CD4-positive, alpha-beta T cell treated with Interleukin-2 at 100 ng/mL for 4 hours (primary cell): ENCODE measurements at regions not wholly inside any gene's neighbourhood (a gene's known extent, or its start where the extent isn't known, plus 50 kb on each side); places are given as distances from the start of the nearest gene placed in this dataset.

Source experiments
- DNase-seq: peaks from one replicate; pipeline ENCODE4 v3.0.0-alpha.2; 2020; ENCODE audit warnings: low spot score

DNA sequence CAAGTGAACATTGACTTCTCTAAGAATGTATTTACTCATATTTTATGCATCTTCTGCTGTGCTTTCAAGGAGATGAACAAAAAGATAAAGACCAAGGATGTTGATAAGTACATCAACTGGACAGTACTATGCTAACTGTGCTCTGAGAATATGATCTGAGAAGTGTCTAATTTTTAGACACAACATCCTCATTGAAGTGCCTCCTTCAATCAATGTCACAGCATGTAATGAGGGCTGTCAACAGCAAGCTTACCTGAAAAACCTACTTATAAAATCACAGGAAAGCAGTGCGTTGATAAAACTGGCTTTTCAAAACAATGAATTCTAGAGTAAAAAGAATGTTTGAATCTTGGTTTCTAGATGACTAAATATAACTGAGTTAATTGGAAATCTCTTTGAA is 452.9 kb upstream of the DSEL start:
- DNase-seq = no peak

DNA sequence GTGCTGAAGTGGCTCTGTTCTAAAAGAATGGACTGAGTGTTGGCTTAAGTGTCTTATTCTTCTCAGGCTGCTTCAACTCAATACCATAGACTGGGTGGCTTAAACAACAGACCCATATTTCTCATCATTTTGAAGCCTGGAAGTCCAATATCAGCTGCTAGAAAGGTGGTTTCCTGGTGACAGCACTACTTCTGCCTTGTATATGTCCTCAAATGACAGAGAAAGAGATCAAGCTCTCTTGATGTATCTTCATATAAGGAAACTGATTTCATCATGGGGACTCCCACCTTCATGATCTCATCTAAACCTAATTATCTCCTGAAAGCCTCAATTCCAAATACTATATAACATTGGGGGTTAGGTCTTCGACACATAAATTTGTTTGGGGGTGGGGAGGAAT is 449.7 kb upstream of the DSEL start:
- no peak for DNase-seq

- no peak for DNase-seq
Measured at GRCh38 chr18:67964462-67964861, 447.9 kb upstream of the DSEL start.

DNA sequence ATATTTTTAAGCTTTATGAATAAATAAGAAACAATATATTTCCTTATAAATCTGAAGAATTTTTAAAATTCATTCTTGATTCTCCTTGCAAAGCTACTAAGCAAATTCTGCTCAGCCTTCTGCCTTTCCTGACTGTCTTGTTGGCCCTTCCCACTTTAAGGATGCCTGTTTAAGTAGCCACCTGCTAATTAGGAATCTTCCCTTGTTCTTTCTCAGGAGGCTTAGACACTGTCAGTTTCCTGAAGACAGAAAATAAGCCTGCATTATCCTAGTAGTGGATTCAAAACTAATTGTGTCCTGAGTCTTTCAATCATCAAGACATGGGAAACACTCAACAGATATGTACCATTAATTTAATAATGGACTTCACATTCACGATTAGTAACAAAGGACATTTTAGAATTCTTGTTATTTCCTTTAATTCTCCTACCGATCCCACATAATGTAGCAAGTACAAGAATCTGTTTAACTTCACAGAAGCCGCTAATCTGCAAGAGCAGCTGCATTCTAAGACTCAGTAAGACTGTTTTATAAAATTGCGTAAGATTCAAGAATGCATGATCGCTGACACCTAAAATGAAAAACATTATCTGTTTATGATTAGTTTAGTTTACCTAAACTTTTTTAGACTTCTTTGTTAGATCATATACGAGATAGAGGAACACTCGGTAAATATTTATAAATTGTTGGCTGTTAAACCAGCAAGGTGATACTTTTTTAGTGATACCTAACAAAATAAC is 445.4 kb upstream of the DSEL start:
- no peak for DNase-seq

GRCh38 chr18:67957684-67958083 is 441.2 kb upstream of the DSEL start:
- DNase-seq = no peak

DNA sequence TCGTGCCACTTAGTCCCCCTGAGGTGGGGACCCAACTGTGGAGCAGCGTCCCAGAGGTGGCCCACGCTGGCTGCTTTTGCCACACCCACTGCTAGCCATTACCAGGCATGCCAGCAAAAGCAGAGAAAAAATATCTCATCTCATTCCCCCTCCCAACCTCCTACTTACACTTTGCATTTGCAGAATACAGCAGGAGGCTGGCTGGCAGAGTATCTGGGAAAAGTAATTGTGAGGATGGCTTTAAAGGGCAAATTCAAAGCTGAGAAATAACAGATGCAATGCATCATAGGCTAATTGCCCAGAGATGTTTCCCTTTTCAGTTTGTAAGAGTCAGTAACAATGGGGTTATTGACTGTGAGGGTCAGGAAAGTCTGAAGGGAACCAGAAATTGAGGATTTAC is 438.1 kb upstream of the DSEL start:
- DNase-seq = no peak

GRCh38 chr18:67951137-67951536 is 434.6 kb upstream of the DSEL start:
- no peak for DNase-seq

DNA sequence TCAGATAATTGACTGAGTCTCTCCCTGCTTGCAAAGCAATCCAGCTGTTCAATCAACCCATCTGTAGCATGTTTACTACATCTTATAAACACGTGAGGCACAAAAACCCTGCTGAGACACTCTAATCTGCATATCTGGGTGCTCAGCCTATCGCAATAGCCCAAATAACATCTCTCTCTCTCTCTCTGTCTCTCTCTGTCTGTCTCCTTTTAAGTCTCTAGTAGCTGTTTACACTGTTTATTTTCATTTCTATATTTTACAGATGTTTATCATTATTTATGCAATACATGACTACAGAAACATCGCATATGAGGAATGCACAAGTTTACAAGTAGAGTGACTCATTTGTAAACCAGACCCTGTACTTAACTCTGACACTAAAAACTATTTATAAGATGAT is 422.1 kb upstream of the DSEL start:
- no peak for DNase-seq

- DNase-seq = no peak
Measured at GRCh38 chr18:67935638-67936037, 419.1 kb upstream of the DSEL start.

DNA sequence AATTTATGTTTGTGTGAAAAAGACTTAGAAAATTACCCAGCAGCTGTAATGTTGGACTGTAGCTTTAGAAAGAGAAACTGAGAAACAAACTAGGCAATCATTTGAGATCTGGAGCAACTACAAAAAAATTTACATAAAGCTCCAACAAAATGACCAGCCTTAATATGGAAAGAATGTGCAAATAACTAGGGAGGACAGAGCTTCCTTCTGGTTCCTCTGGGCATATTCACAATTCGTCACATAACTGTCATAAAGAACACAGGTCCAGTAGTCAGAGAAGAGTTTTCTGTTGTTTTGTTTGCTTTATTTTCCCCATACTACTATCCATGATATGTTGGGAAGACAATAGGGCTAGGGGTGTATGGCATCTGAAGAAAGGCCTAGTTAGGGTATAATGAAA is 416.8 kb upstream of the DSEL start:
- no peak for DNase-seq

- no peak for DNase-seq
Measured at GRCh38 chr18:67932271-67932670, 415.8 kb upstream of the DSEL start.

- no peak for DNase-seq
Measured at GRCh38 chr18:67926929-67927864, 410.7 kb upstream of the DSEL start.

GRCh38 chr18:67924656-67925055 is 408.1 kb upstream of the DSEL start:
- no peak for DNase-seq

DNA sequence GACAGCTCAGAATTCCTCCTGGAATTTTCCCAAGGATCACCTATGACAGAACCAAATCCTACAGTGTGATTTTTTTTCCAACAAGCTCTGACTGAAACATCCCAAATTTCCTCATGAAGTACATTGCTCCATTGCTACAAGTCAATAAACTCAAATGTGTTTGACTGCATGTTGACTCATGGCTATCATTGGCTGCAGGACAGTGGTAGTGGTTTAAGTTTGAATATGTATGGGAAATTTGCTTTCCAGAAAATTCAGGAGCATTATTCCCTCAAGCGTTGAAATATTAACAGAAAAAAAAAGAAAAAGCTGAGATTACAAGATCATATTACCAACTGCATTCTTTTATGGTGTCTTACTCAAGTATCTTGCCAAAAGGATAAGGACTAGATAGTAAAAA is 402.8 kb upstream of the DSEL start:
- no peak for DNase-seq

- no peak for DNase-seq
Measured at GRCh38 chr18:67916097-67916496, 399.6 kb upstream of the DSEL start.

GRCh38 chr18:67913040-67913439 is 396.5 kb upstream of the DSEL start:
- no peak for DNase-seq

DNA sequence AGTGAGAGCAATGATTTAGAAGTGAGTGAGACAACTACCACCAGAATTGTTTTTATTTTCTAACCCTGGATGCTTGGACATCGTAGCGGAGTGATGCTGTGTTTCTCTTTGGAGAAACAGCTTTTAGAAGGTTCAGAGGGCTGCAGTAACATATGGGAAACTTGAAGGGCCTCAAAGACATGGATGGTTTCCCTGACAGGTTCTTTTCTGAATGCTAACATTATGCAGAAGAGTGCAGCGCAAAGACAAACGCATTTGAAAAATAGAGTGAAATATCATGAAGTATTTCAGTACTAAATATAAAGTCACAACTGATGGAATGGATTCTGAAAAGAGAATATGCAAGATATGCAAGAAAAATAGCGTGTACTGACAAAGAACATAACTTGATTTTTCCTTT is 385.1 kb upstream of the DSEL start:
- DNase-seq = no peak

DNA sequence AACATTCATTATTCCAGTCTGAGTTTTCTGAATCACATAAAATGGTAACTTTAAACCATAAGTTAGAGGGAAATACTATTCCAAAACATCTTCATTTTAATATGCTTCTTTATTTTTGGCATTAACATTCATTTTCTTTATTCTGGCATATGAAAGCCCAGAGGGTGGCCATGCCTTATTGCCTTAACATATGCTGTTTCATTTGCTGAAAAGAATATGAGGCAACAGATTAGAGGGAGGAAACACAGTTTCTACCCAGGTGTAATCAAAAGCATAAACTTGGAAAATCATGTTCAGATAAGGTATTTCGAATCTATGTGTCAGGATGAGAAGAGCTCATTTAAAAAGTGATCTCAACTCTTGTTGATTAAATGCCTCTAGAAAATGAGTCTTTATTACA is 379.9 kb upstream of the DSEL start:
- no peak for DNase-seq

GRCh38 chr18:67893916-67894315 is 377.4 kb upstream of the DSEL start:
- DNase-seq = no peak

DNA sequence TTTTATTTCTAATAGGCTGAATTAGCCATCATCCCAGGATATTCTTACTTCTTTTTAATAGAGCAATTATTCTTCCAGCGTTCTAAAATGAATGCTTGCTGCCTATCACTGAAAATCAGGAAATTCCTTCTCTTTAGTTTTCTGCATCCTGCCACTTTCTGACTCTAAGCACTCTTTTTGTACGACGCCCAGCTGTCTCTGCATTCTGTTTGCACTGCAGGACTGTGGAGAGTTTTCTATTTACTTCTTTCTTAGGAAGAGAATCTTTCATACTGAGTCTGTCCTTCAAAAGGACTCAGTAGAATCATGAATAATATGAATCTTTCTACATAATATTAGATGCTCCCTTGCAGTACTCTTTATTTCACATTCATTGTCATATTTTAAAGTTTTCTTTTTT is 360.4 kb upstream of the DSEL start:
- DNase-seq = no peak

DNA sequence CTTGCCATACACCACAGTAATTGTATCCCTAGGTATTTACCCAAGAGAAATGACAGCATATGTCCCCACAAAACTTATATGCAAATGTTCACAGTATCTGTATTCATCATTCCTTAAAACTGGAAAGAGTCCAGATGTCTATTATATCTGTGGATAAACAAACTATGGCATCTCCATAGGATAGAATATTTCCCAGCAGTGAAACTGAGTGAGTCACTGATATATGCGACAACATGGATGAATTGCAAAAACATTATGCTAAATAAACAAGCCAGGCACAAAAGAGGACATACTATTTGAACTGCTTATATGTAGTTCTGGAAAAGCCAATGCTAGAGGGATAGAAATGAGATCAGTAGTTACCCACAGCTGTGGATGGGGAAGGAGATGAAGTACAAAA is 359.4 kb upstream of the DSEL start:
- no peak for DNase-seq

- DNase-seq = no peak
Measured at GRCh38 chr18:67875060-67875459, 358.5 kb upstream of the DSEL start.

GRCh38 chr18:67865400-67865799 is 348.9 kb upstream of the DSEL start:
- DNase-seq = no peak
